ELR (cell line): ENCODE measurements at regions not wholly inside any gene's neighbourhood (a gene's known extent, or its start where the extent isn't known, plus 50 kb on each side); places are given as distances from the start of the nearest gene placed in this dataset.

Experiments used
- DNase-seq: peaks from one replicate; pipeline ENCODE4 v3.0.0-alpha.2; 2015; ENCODE audit warnings: low read depth

DNA sequence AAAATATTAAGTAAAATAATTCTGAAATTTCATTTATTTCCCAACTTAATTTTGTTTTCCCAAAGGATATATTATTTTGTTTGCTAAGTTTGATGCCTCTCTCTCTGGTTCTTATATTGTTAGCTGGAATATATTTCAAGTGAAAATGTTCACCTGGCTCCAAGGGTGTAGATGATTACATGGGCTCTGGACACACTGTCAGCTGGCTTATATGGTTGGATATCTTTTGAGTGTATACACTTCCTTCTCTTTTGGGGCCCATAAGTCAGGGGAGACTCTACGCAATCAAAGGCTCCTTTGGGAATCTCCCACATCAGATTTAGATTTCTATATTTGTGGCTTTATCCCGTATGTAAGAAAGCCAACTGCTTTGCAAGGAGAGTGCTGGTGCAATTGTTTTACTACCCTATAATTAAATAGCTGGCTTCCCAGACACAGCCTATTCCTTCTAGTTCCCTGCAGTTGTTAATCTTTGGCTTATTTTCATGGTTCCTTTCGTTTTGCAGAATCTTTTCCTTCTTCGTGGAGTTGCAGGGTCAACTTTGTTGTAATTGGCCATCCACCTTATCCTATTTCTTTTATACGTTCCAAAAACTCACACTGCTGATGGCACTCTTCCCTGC lies 225.7 kb downstream of the DPH6 start:
- no peak for DNase-seq

DNA sequence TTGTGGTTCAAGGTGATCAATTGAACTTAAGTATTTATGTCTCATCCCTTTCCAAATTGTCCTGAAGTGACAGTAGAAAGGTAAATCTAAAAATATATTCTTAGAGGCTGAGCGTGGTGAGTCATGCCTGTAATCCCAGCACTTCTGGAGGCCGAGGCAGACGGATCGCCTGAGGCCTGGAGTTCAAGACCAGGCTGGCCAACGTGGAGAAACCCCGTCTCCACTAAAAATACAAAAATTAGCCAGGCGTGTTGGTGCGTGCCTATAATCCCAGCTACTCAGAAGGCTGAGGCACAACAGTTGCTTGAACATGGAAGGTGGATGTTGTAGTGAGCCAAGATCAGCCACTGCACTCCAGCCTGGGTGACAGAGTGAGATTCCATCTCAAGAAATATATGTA lies 226.6 kb downstream of the DPH6 start:
- DNase-seq, result no peak

DNA sequence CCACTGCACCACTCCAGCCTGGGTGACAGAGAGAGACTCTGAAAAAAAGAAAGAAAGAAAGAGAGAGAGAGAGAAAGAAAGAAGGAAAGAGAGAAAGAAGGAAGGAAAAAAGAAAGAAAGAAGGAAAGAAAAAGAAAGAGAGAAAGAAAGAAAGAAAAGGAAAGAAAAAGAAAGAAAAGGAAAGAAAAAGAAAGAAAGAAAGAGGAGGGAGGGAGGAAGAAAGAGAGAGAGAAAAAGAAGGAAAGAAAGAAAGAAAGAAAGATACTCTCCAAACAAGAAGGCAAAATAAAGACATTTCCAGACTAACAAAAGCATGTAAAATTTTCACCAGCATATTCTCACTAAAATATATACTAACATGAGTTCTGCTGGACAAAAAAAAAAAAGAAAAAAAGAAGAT lies 228.7 kb downstream of the DPH6 start:
- no peak for DNase-seq

DNA sequence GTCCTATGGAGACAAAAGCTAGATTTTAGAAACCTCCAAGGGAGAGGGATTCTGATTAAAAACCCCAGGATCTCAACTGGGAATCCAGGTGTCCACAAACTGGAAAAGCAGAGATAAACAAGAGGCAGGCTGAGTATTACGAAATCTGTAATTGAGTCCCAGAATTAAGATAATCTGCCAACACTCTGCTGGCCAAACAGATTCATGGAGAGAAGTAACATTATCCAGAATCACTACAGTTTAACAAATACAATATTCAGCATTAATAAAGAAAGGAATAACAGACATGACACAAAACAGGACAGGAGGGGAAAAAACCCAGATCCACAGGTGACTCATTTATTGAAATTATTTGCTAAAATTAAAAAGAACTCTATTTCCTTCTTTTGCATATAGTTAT lies 227.2 kb upstream of the NANOGP8 start:
- no peak for DNase-seq

DNA sequence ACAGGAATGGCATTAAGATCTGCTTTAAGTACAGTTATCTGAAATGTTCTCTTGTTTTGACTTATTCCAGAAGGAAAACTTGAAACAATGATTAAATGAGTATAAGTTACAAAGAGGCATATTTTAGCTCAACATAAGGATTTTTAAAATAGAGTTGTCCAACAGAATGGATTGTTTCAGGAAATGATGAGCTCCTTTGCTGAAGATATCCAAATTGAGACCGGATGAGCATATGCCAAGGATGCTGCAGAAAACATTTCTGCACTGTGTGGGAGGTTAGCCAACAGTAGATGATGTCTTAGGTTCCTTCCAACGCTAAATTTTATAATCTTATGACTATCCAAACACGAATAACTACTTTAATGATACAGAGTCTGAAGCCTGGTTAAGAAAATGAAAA lies 226.5 kb upstream of the NANOGP8 start:
- DNase-seq, result no peak

DNA sequence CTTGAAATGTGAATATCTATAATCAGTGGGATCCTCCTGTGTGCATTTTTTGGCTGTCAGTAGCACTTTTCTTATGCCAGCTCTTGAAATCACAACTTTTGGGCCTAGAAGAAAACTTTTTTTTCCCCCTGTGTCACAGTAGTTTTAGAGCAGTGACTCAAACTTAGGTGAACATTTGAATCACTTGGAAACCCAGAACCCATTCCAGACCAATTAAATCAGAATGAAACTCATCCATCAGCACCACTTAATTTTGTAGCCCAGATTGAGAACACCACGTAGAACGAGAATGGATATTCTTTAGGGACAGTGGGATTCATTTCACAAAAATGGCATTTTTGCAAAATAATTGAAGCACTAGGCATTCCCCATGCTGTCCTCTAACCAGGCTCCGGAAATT lies 224.8 kb upstream of the NANOGP8 start:
- peak; percentile 29 for DNase-seq

DNA sequence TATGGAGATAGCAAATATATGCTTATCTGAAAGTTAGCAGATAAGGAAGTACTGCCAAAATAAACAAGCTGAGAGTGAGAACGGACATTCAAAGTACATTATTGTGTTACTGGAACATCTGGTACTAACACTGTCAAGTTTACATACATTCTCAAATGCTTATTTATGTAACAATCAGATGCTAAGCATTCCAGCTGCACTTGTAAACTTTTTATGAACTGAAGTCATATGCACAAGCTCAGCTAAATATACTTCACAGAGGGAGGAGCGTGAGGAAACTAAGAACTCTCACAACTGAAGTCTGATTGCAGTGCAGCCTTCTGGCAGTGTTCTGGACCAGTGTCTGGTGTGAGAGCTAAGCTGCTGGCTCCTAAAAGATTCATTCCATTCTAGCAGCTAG lies 223.7 kb upstream of the NANOGP8 start:
- DNase-seq, result peak; percentile 54

DNA sequence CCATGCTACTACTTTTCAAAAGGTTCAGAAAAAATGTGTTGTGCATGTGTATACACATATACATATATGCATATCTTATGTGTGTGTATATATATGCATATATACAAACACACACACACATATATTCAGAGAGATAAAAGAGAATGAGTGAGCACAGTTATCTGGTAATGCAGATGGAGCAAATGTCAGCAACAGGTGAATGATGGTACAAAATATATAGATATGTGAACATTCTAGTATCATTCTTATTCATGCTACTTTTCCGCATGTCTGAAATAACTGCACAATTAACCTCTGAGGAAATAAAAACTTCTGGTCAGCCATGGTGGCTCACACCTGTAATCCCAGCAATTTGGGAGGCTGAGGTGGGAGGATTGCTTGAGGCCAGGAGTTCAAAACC lies 222.6 kb upstream of the NANOGP8 start:
- DNase-seq, result no peak

DNA sequence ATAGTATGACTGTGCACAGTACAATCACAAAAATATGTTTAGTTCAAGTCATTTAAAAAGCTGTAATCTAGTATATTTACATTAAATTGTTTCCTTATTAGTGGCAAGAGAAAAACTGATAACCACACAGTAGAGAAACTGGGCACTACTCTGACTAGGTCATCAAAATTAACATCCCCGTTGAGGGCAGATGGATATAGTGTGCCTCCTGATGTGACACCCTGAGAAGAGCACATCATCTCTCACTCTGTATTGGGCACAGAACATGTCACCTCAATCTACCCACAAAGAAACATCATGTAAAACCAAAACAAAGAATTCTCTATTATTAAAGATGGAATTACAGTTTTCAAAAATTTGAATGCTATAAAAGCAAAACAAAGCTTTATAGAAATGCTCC lies 221.9 kb upstream of the NANOGP8 start:
- no peak for DNase-seq

DNA sequence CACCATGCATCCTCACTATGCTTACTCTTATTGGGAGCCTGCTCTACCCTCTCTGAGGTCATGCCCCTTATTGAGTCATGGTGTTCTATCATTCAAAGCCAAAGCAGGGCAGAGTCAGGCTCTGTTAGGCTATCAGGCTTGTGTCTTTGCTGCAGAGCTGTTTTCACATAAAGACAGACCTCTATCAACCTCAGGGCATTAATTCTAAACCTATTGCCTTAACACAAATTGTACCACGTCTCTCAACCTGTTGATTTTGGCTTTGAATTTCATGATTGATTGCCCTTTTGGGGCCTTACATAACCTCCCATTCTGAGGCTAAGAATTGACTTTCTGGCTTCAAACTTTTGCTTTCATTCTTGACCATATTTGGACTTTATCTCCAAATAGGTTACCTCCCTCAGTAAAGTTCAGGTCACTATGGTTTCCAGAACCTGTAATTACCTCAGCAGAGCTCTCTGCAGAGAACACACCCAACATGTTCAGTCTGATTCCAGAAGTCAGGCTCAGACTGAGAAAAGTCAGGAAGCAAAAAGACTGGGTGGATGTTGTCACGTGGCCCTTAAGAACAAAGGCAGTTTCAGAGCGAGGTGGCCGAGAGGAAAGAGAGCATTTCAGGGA lies 221.4 kb upstream of the NANOGP8 start:
- DNase-seq, result peak; percentile 74

DNA sequence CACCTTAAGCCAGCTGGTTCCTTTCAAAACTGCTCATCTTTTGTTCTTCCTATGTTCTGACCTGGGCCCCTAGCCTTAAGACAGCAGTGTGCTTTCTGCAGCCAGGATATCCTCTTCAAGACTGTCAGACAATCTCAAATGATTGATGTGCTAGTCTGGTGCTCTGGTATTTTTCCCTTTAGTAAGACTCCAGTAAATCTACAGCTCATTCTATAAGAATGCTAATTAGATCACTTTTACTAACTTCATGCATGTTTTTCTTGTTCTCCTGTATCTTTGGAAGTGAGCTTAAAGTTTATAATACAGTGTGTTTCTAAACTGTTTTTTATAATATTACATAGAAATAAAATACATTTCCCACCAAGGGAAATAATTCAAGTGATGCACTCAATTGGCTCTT lies 220.9 kb upstream of the NANOGP8 start:
- DNase-seq, result peak; percentile 70

DNA sequence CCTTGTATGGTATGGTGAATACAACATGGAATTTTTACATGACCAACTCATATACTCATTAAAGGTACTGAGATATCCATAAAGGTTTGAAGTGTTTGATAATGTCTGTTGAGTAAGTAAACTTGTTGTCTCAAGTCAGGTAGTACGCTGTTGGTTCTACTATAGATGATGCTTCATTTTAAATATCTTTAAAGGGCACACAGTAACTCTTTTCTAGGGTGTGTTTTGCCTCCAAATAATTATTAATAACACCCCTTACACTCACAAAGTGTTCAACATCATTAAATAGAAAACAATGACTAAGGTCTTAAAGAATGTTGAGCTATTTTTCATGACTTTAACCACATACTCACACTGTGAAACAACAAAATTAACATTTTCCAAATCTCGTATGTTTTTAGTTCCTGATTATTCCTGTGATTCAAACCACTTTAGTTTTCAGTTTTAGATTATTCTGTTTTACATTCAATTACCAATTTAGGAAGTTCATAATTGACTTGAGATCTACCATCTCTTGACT lies 220.0 kb upstream of the NANOGP8 start:
- DNase-seq, result no peak

DNA sequence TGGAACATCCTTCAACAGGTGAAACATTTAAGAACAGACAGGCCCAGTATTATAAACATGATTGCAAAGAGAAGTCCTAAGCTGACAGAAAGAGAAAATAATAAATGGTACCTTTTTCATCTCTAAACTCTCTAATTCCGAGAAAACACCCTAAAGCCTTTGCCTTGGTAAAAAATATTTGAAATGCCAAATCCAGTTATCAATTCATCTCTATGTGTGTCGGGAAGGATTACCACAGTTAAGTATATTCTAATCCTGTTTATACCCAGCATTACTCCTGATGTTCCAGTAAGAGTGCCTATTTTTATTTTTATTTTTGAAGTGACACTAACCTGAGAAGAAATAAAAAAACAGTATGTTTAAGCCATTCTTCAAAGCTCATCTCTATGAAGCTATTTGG lies 219.3 kb upstream of the NANOGP8 start:
- DNase-seq, result no peak

DNA sequence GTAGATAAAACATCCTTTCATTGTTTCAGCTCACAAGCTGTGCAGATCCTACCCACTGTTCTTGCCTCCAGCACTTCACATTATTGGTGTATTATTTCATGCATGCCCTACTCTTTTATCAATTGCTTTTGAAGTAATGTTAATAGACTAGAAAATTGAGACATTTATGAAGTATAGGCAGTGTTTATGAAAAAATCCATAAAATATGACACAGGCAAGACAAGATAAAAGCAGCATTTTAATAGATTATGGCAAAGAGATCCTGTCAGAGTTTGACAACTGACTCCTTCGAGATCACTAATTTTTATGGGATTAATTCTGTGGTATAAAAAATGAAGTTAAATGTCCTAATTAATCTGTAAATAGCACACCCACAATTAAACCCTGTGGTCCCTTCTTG lies 217.2 kb upstream of the NANOGP8 start:
- no peak for DNase-seq

DNA sequence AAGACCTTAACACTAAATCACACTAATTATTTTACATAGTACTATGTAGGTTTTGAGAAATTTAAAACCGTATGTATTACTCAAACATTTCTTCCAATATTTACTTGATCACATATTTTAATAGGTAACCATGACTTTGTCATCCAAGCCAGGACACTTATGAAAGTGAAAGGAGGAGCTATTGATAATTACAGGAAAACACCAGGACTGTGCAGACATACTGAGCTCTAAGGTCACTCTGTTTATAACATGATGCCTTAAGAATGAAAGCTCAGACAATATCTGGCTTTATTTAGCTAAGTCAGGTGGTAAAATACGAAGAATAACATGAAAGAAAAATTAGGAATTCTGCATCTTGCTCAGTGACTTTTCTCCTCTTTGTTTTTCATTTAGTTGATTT lies 216.0 kb upstream of the NANOGP8 start:
- no peak for DNase-seq

DNA sequence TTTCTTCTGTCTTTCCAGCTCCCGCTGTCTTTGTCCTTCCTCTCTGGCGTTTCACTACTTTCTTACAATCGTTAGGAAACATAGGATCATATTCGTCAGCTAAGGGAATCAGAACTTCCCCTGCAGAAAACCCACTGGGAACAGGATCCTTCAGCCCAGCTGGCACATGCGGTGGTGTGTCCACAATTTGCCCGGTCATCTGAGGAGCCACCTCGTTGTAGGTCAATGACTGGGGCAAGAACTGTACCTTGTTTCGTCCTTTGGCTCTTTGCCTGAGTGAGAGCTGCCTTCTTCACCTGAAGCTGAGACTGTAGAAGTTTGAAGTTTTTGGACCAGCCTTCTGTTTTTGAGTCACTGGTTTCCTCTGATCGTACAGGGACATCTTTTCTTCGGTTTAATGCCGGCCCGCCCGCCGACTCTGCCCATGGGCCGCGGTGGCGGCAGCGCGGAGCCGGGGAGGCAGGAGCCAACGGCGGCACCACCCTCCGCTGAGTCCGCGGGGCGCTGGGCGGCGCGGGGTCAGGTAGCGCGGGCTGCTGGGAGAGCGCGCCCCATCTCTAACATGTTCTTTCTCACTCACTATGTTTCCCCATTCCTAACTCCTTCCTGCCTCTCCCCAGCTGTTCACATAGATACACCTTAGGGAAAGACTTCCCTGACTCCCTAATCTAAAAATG lies 214.1 kb upstream of the NANOGP8 start:
- DNase-seq, result no peak

DNA sequence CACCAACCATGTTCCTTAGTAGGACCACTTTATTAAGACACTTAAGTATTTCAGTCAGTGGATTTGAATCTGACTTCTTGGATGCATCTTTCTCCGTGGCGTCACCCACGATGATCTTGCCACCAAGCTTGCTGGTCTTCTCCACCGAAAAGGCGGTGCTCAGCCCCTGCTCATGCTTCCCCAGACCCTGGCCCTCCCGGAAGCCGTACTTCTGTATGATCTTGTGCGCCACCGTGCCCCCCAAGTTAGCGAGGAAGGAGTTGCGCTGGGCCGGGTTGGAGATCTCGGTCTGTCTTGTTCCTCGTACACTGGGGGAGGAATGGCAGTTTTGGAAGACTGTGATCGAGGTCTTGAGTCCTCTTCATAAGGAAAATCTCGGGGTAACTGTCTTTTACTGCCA lies 213.4 kb upstream of the NANOGP8 start:
- DNase-seq, result no peak

DNA sequence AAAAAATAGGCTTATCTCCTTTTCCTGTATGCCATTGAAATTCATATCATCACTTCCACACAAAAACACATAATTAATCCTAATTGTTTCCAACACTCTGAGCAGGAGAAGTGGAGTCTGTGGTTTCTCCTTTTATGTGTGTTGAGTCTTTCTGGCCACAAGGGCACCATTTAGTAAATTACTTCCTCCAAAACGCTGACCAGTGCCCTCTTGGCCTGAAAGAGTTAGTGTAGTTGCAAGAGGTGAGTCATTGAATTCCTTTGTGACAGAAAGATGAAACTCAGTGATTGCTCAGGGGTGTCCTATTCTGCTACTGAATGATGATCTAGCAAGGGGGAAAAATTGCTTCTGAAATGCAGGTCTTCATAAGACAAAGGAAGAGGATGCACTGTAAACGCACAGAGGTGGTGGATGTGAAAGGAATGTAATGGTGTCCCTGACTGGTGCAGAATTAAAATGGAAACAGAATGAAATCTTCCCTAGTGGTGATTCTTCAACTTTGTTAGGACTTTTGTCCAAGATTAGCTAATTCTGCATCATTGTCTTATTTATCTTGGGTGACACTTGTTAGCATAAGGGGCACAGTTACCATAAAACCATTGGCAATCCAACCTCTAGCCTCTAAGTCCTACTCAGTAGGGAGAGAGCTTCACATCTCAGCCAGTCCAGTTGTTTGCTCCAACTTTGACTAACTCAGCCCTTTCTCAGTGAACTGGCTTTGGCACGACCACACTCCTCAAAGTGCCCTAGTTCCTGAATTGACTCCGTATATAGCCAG lies 208.4 kb upstream of the NANOGP8 start:
- peak; percentile 88 for DNase-seq

DNA sequence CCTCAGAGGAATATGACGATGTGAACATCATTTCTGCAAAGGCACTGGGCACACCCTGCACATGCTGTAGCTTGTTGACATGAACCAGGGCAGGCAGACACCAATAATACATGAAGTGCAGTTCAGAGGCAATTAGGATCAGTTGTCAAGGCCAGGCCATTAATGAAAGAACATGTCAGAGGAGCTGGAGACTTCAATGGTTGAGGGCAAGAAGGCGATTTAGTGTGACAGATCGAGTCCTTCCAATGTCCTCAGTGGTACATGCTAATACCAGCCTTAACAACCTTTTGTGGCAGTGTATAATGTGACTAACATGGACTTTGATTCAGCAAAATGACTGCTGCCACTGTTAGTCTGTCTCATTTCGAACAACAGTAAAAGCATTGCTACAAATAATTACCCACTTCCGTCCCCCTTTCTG lies 205.2 kb upstream of the NANOGP8 start:
- no peak for DNase-seq

DNA sequence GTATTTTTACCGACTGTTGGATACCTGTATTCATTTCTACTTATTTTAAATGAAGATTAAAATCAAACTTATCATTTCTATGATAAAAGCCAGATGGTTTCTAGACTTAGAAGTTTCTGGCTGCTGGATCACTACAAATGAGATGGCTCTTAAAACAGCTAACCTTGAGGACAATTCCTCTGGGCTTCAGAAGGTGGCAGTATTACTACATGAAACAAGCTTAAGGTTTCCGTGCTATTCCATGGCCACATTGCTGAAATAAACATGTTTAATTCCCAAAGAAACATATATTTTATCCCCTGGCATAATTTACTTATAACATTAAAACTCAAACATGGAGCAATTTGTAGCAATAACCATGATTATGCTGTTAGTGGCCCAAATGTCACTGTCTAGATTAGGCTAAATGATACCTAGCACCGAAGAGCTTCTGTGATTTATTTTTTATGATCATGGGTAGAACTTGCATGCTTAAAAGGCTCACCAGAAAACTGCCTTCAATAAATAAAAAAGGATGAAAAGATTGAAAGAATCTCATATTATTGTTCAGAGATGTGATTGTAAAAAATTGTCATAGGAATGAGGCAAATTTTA lies 204.0 kb upstream of the NANOGP8 start:
- DNase-seq, result peak; percentile 71

DNA sequence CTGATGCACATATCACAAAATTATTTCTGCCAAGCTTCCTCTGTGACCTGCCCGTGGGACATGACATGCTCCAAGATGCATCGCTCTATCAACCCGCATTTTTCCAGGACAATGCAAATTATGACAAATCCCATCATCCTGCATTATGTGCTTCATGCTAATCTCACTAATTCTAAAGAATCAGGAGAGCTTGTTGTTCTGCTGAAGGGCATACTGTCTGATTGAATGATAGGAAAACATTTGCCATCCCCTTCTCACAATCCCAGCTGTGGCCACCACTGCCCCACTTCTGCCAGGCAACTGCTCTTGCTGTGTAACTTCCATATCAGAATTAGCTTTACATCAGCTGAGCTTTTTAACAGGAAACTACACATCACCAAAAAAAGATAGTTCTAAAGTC lies 203.5 kb upstream of the NANOGP8 start:
- no peak for DNase-seq

DNA sequence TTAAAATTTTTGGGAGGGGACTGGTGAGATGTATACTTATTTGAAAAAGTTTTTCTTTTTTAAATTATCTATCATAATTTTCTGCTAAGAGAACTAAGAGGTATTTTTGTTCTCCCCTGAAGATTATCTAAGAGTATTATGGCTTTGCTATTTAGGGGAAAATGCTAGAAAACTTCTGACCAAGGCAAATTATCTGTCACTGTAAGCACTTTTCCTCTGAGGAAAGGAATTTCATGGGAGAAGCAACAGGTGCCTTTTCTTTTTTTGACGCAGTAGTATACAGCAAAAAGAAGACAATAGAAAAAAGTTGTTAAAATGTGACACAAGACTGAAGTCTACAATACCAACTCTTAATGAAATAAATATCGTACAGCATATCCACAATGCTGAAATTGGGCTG lies 201.6 kb upstream of the NANOGP8 start:
- DNase-seq, result no peak
